ENCODE measurements at regions not wholly inside any gene's neighbourhood (a gene's known extent, or its start where the extent isn't known, plus 50 kb on each side); places are given as distances from the start of the nearest gene placed in this dataset.

GRCh38 chr9:32698706-32699277 lies 63.3 kb upstream of the TAF1L start:
- in situ Hi-C loops (cut with MboI; ENCODE audit: low sequenced_read_pairs, unreplicated experiment) = no loop called here
- no peak for DNase-seq (ENCODE audit: low spot score)
- TF ChIP-seq CTCF (IDR thresholded peaks at IDR 0.05; ENCODE audit: borderline replicate concordance, control extremely low read depth, extremely low read depth, insufficient read depth, missing control alignments) = no peak

- in situ Hi-C loops (cut with MboI; ENCODE audit: low sequenced_read_pairs, unreplicated experiment) = loop anchor here (10.0 kb wide), 1 partner anchor 317 kb away; the partner anchor contains the start of gene ACO1
- TF ChIP-seq CTCF (IDR thresholded peaks at IDR 0.05; ENCODE audit: borderline replicate concordance, control extremely low read depth, extremely low read depth, insufficient read depth, missing control alignments) = no peak
- no peak for DNase-seq (ENCODE audit: low spot score)
Observed at GRCh38 chr9:32701321-32702022, 66.0 kb upstream of the TAF1L start.

- DNase-seq (ENCODE audit: low spot score) = no peak
- in situ Hi-C loops (cut with MboI; ENCODE audit: low sequenced_read_pairs, unreplicated experiment) = loop anchor here (10.0 kb wide), 1 partner anchor 319 kb away; the partner anchor contains the start of gene ACO1
- TF ChIP-seq CTCF (IDR thresholded peaks at IDR 0.05; ENCODE audit: borderline replicate concordance, control extremely low read depth, extremely low read depth, insufficient read depth, missing control alignments) = no peak
Observed at GRCh38 chr9:32703635-32704034, 68.2 kb upstream of the TAF1L start.

- no peak for TF ChIP-seq CTCF (IDR thresholded peaks at IDR 0.05; ENCODE audit: borderline replicate concordance, control extremely low read depth, extremely low read depth, insufficient read depth, missing control alignments)
Observed at GRCh38 chr9:32704343-32704742, 68.9 kb upstream of the TAF1L start.

GRCh38 chr9:32705059-32705458 lies 69.6 kb upstream of the TAF1L start:
- TF ChIP-seq CTCF (IDR thresholded peaks at IDR 0.05; ENCODE audit: borderline replicate concordance, control extremely low read depth, extremely low read depth, insufficient read depth, missing control alignments) = no peak
- DNase-seq (ENCODE audit: low spot score) = no peak
- in situ Hi-C loops (cut with MboI; ENCODE audit: low sequenced_read_pairs, unreplicated experiment) = loop anchor here (10.0 kb wide), 1 partner anchor 320 kb away; the partner anchor contains the start of gene ACO1

More at GRCh38 chr9:32704343-32704742, 68.9 kb upstream of the TAF1L start:
- no peak for DNase-seq (ENCODE audit: low spot score)
- in situ Hi-C loops (cut with MboI; ENCODE audit: low sequenced_read_pairs, unreplicated experiment) = loop anchor here (10.0 kb wide), 1 partner anchor 320 kb away; the partner anchor contains the start of gene ACO1

GRCh38 chr9:32706004-32706724 lies 70.7 kb upstream of the TAF1L start:
- no peak for DNase-seq (ENCODE audit: low spot score)
- in situ Hi-C loops (cut with MboI; ENCODE audit: low sequenced_read_pairs, unreplicated experiment) = loop anchor here (10.0 kb wide), 1 partner anchor 321 kb away; the partner anchor contains the start of gene ACO1

More at GRCh38 chr9:32706004-32706724, 70.7 kb upstream of the TAF1L start:
- TF ChIP-seq CTCF (IDR thresholded peaks at IDR 0.05; ENCODE audit: borderline replicate concordance, control extremely low read depth, extremely low read depth, insufficient read depth, missing control alignments) = no peak

All from GM13976 (cell line).